ENCODE measurements at regions not wholly inside any gene's neighbourhood (a gene's known extent, or its start where the extent isn't known, plus 50 kb on each side); places are given as distances from the start of the nearest gene placed in this dataset.

DNA sequence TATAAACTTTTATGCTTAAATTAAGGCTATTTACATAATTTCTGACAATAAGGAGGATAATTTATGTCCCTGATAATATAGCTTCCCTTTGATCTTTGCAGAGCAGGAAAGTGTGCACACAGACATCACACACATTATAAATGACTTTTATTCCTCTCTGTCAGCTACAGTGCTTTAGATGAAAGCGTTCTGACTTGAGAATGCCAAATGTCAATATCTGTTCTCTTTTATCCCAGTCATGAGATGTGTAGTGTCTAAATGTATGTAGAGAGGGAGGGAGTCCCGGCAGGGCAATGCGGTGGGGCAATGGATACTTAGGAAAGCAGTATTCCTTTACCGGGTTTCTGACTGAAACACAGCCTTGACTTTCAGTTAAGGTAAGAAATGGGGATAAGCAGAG, 225.4 kb upstream of the CHORDC1 start:
- ATAC-seq (ENCODE audit: low read depth) (no peak), DNase-seq (no peak)
- H3K4me1 ChIP-seq (ENCODE audit: control insufficient read depth in 2 of 2, insufficient read depth in 2 of 2, low read length in 2 of 2): no peaks in the 10 kb centered on the region
- WGBS (ENCODE audit: insufficient coverage): 96% methylated on average over 3 of the region's 4 CpGs
- H3K9ac ChIP-seq (ENCODE audit: low read length): no peak overlapping the region
- no peaks in the 10 kb centered on the region for H3K27me3 Mint-ChIP-seq
- H3K27me3 ChIP-seq (replicated peaks in 1 of 4; ENCODE audit: control extremely low read depth in 1 of 4, control insufficient read depth in 3 of 4, insufficient read depth in 4 of 4, low read length in 3 of 4): no peaks in the 10 kb centered on the region
- no peak overlapping the region for H2AFZ ChIP-seq (ENCODE audit: insufficient read depth, low read depth, low read length, poor library complexity, severe bottlenecking)
- intact Hi-C loops (cut with micrococcal nuclease): no loop called here
- ChIA-PET POLR2A (no interaction called here), CTCF (no interaction called here)
- H3K4me3 ChIP-seq (ENCODE audit: control extremely low read depth in 1 of 5, extremely low read depth in 1 of 5, insufficient read depth in 1 of 5, low read depth in 2 of 5, low read length in 4 of 5): no peak overlapping the region
- H3K4me1 Mint-ChIP-seq: no peaks in the 10 kb centered on the region
- H3K36me3 ChIP-seq (replicated peaks in 1 of 2; ENCODE audit: control extremely low read depth in 1 of 2, control insufficient read depth in 1 of 2, extremely low read depth in 1 of 2, insufficient read depth in 2 of 2, low read length in 1 of 2): no peaks in the 10 kb centered on the region
- no peaks in the 10 kb centered on the region for H3K9me3 ChIP-seq (ENCODE audit: control extremely low read depth in 1 of 3, control insufficient read depth in 2 of 3, insufficient read depth in 1 of 3, low read length in 2 of 3)
- H3K27ac ChIP-seq (ENCODE audit: low read length in 2 of 2): no peak overlapping the region
- H3K9me3 Mint-ChIP-seq (ENCODE audit: insufficient read depth): no peaks in the 10 kb centered on the region
- TF ChIP-seq, protein P1, sequence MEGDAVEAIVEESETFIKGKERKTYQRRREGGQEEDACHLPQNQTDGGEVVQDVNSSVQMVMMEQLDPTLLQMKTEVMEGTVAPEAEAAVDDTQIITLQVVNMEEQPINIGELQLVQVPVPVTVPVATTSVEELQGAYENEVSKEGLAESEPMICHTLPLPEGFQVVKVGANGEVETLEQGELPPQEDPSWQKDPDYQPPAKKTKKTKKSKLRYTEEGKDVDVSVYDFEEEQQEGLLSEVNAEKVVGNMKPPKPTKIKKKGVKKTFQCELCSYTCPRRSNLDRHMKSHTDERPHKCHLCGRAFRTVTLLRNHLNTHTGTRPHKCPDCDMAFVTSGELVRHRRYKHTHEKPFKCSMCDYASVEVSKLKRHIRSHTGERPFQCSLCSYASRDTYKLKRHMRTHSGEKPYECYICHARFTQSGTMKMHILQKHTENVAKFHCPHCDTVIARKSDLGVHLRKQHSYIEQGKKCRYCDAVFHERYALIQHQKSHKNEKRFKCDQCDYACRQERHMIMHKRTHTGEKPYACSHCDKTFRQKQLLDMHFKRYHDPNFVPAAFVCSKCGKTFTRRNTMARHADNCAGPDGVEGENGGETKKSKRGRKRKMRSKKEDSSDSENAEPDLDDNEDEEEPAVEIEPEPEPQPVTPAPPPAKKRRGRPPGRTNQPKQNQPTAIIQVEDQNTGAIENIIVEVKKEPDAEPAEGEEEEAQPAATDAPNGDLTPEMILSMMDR (IDR thresholded peaks at IDR 0.05): no peak
- no peak for TF ChIP-seq EZH2 (IDR thresholded peaks at IDR 0.05; ENCODE audit: borderline replicate concordance, insufficient read depth, low read depth, low read length, poor library complexity, severe bottlenecking)
- H3K79me2 ChIP-seq (ENCODE audit: control insufficient read depth, insufficient read depth, low read length): no peaks in the 10 kb centered on the region
- H3K4me3 Mint-ChIP-seq: no peak overlapping the region
- no peak overlapping the region for H3K4me2 ChIP-seq (replicated peaks; ENCODE audit: low read depth, low read length, poor library complexity, severe bottlenecking)
- H3K27ac Mint-ChIP-seq: no peak overlapping the region
- no peaks in the 10 kb centered on the region for H4K20me1 ChIP-seq (ENCODE audit: control insufficient read depth, insufficient read depth, low read length, poor library complexity, severe bottlenecking)

DNA sequence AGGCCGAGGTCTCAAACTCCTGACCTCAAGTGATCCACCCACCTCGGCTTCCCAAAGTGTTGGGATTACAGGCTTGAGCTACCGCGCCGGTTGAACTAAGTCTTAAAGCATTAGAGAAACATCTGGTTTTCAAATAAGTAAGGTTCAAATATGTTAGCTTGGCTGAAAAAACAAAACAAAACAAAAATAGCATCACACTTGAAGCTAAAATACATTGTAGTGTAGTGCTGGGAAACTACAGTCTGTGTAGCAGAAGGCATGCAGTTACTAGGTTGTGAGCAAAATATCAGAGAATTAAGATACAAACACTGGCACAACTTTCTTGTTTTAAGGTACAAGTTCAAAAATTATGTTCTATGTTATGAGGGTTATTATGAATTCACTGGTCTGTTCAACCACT, 224.8 kb upstream of the CHORDC1 start:
- H2AFZ ChIP-seq (ENCODE audit: insufficient read depth, low read depth, low read length, poor library complexity, severe bottlenecking): no peak overlapping the region
- Mint-ChIP-seq H3K27me3 (no peaks in the 10 kb centered on the region), H3K4me3 (no peak overlapping the region), H3K27ac (no peak overlapping the region), H3K9me3 (ENCODE audit: insufficient read depth) (no peaks in the 10 kb centered on the region), H3K4me1 (no peaks in the 10 kb centered on the region)
- WGBS (ENCODE audit: insufficient coverage): 94% methylated on average over 2 of the region's 5 CpGs
- H3K36me3 ChIP-seq (replicated peaks in 1 of 2; ENCODE audit: control extremely low read depth in 1 of 2, control insufficient read depth in 1 of 2, extremely low read depth in 1 of 2, insufficient read depth in 2 of 2, low read length in 1 of 2): no peaks in the 10 kb centered on the region
- H3K79me2 ChIP-seq (ENCODE audit: control insufficient read depth, insufficient read depth, low read length): no peaks in the 10 kb centered on the region
- POLR2A ChIA-PET: no interaction called here
- no peaks in the 10 kb centered on the region for H4K20me1 ChIP-seq (ENCODE audit: control insufficient read depth, insufficient read depth, low read length, poor library complexity, severe bottlenecking)
- intact Hi-C loops (cut with micrococcal nuclease): no loop called here
- DNase-seq (no peak), ATAC-seq (ENCODE audit: low read depth) (no peak)
- H3K27me3 ChIP-seq (replicated peaks in 1 of 4; ENCODE audit: control extremely low read depth in 1 of 4, control insufficient read depth in 3 of 4, insufficient read depth in 4 of 4, low read length in 3 of 4): no peaks in the 10 kb centered on the region
- no peak for TF ChIP-seq EZH2 (IDR thresholded peaks at IDR 0.05; ENCODE audit: borderline replicate concordance, insufficient read depth, low read depth, low read length, poor library complexity, severe bottlenecking)
- TF ChIP-seq, protein P1 (IDR thresholded peaks at IDR 0.05): no peak
- no peaks in the 10 kb centered on the region for H3K9me3 ChIP-seq (ENCODE audit: control extremely low read depth in 1 of 3, control insufficient read depth in 2 of 3, insufficient read depth in 1 of 3, low read length in 2 of 3)
- H3K27ac ChIP-seq (ENCODE audit: low read length in 2 of 2): no peak overlapping the region
- no peak overlapping the region for H3K4me2 ChIP-seq (replicated peaks; ENCODE audit: low read depth, low read length, poor library complexity, severe bottlenecking)
- H3K9ac ChIP-seq (ENCODE audit: low read length): no peak overlapping the region
- CTCF ChIA-PET: no interaction called here
- no peak overlapping the region for H3K4me3 ChIP-seq (ENCODE audit: control extremely low read depth in 1 of 5, extremely low read depth in 1 of 5, insufficient read depth in 1 of 5, low read depth in 2 of 5, low read length in 4 of 5)
- no peaks in the 10 kb centered on the region for H3K4me1 ChIP-seq (ENCODE audit: control insufficient read depth in 2 of 2, insufficient read depth in 2 of 2, low read length in 2 of 2)
